ENCODE measurements at regions not wholly inside any gene's neighbourhood (a gene's known extent, or its start where the extent isn't known, plus 50 kb on each side); places are given as distances from the start of the nearest gene placed in this dataset.

- no peak for TF ChIP-seq POLR2A (IDR thresholded peaks at IDR 0.05)
- TF ChIP-seq CTCF (IDR thresholded peaks at IDR 0.05) = no peak
- TF ChIP-seq POLR2AphosphoS5 (IDR thresholded peaks at IDR 0.05) = no peak
These were observed 311.6 kb upstream of the ECI2 start for GRCh38 chr6:4446982-4447381.

All from gastroesophageal sphincter (tissue), 3 donors.